Natural killer cell (primary cell): ENCODE measurements at regions not wholly inside any gene's neighbourhood (a gene's known extent, or its start where the extent isn't known, plus 50 kb on each side); places are given as distances from the start of the nearest gene placed in this dataset.

ENCODE experiments used
- ATAC-seq, 3 donors: fragments of 150-1000 bp in 2 of 3; fragments of 200-7000 bp in 1 of 3; cut with Tn5 transposase; 1 replicate in 1 of 3; 2 replicates in 2 of 3; pipeline ENCODE4 v1.10.0; 2021; ENCODE audit warnings: mild to moderate bottlenecking in 2 of 3, moderate library complexity in 2 of 3
- DNase-seq, 2 donors: peaks; one replicate each; pipeline versions ENCODE4 v3.0.0 to v3.0.0-alpha.2; 2013 to 2021; ENCODE audit warnings: mixed read lengths in 1 of 2
- H3K27ac ChIP-seq: one replicate; pipeline ENCODE4 v1.5.1; 2013; ENCODE audit warnings: mild to moderate bottlenecking, low read length
- H3K27me3 ChIP-seq: one replicate; pipeline ENCODE4 v1.6.1; 2013; ENCODE audit warnings: low read length; ENCODE audit not compliant: control insufficient read depth, insufficient read depth
- H3K36me3 ChIP-seq: one replicate; pipeline ENCODE4 v1.6.1; 2013; ENCODE audit warnings: low read length; ENCODE audit not compliant: control insufficient read depth, insufficient read depth
- H3K4me1 ChIP-seq: one replicate; pipeline ENCODE4 v1.6.1; 2013; ENCODE audit warnings: low read length; ENCODE audit not compliant: control insufficient read depth, insufficient read depth
- H3K4me3 ChIP-seq: one replicate; pipeline ENCODE4 v1.5.1; 2013; ENCODE audit warnings: low read length
- H3K9me3 ChIP-seq: one replicate; pipeline ENCODE4 v1.6.1; 2013; ENCODE audit warnings: low read length; ENCODE audit not compliant: control insufficient read depth, insufficient read depth
- H3K27ac Mint-ChIP-seq, 2 donors: one replicate each; pipeline ENCODE4 v1.8.0; 2022; ENCODE audit warnings: mild to moderate bottlenecking in 2 of 2, mixed read lengths in 2 of 2, moderate library complexity in 1 of 2
- H3K27me3 Mint-ChIP-seq, 2 donors: one replicate each; pipeline ENCODE4 v1.8.0; 2022; ENCODE audit warnings: low read depth in 2 of 2, mixed read lengths in 2 of 2
- H3K36me3 Mint-ChIP-seq: one replicate; pipeline ENCODE4 v1.8.0; 2022; ENCODE audit warnings: mixed read lengths
- H3K4me1 Mint-ChIP-seq, 2 donors: one replicate each; pipeline ENCODE4 v1.8.0; 2022; ENCODE audit warnings: mixed read lengths in 2 of 2
- H3K4me3 Mint-ChIP-seq: one replicate; pipeline ENCODE4 v1.8.0; 2022; ENCODE audit warnings: mild to moderate bottlenecking, moderate library complexity, mixed read lengths
- H3K9me3 Mint-ChIP-seq, 2 donors: one replicate each; pipeline ENCODE4 v1.8.0; 2022; ENCODE audit warnings: mixed read lengths in 2 of 2
- WGBS: methylation state at CpG from one replicate; pipeline ENCODE4 v1.1.7; 2013; ENCODE audit warnings: missing lambda C conversion rate; ENCODE audit not compliant: insufficient coverage; 5-methylcytosine and 5-hydroxymethylcytosine counted together
- intact Hi-C: fragments of 100-400 bp; cut with micrococcal nuclease; formaldehyde crosslinking; loops from one replicate; pipeline ENCODE4 v1.14.2; 2022
- TF ChIP-seq, protein P1 (sequence below): fragments of 200-600 bp; IDR thresholded peaks from one replicate; pipeline ENCODE4 v1.8.0; 2022; ENCODE audit warnings: antibody characterized with exemption

DNA sequence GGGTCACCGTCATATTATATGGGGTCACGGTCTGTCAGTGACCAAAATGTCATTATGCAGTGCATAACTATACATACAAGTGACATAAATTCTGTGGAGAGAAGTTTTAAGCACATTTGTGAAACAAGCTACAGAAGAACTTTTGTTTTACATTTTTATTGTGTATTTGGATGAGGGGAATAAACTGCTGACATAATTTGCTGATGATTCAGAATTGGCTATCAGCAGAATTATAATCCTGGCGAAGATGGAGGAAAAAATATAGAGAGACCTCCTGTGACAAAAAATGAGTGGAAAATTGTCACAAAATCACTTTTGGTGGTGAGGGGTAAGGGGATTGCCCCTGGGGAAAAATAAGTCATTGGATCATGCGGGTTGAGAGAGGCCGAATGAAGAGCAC, 116.3 kb upstream of the ANKRD55 start:
- H3K36me3 Mint-ChIP-seq: no peaks in the 10 kb centered on the region
- Histone ChIP-seq H3K36me3 (no peaks in the 10 kb centered on the region), H3K27ac (no peak overlapping the region), H3K27me3 (no peaks in the 10 kb centered on the region), H3K4me3 (no peak overlapping the region), H3K4me1 (no peaks in the 10 kb centered on the region), H3K9me3 (no peaks in the 10 kb centered on the region)
- DNase-seq (no peak), ATAC-seq (no peak)
- H3K4me1 Mint-ChIP-seq: no peaks in the 10 kb centered on the region
- no peaks in the 10 kb centered on the region for H3K9me3 Mint-ChIP-seq
- peaks cover 7 to 12% of the 10 kb centered on the region in 2 donors for H3K27me3 Mint-ChIP-seq
- intact Hi-C loops: no loop called here
- 90% methylated on average over 3 of the region's 5 CpGs for WGBS
- H3K4me3 Mint-ChIP-seq: no peak overlapping the region
- TF ChIP-seq, protein P1, sequence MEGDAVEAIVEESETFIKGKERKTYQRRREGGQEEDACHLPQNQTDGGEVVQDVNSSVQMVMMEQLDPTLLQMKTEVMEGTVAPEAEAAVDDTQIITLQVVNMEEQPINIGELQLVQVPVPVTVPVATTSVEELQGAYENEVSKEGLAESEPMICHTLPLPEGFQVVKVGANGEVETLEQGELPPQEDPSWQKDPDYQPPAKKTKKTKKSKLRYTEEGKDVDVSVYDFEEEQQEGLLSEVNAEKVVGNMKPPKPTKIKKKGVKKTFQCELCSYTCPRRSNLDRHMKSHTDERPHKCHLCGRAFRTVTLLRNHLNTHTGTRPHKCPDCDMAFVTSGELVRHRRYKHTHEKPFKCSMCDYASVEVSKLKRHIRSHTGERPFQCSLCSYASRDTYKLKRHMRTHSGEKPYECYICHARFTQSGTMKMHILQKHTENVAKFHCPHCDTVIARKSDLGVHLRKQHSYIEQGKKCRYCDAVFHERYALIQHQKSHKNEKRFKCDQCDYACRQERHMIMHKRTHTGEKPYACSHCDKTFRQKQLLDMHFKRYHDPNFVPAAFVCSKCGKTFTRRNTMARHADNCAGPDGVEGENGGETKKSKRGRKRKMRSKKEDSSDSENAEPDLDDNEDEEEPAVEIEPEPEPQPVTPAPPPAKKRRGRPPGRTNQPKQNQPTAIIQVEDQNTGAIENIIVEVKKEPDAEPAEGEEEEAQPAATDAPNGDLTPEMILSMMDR: no peak
- no peak overlapping the region for H3K27ac Mint-ChIP-seq

DNA sequence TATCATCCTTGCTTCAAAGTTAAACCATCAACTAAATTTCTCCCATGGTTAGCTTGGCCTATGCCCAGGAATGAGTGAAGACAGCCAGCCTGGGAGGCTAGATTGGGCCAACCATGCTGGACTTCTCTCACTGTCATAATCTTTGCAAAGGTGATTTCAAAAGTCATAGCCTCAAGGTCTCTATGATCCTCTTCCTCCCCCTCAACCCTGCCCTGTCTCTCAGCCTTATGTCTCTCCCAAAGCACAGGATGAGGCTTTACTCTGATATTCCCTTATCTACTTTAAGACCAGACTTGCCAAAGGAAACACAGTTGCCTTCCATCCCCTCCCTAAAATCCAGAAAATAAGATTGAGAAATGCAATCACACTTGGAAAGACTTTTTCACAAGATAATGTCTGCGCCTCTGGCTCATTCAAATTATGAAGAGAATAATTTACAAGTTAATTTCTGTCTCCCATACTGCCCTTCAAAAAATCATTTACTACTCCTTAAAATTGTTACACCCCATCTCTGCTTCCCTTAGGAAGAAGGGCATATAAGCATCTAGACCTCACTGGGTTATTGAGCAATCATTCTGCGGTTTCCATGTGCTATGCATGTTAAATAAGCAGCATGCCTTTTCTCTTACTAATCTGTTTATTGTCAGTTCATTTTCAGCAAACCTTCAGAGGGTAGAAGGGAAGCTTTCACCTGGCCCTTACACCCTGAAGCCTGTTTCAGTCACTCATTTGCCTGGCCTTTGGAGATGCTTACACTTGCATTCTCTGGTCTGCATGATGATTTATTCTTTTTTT, 113.8 kb upstream of the ANKRD55 start:
- Mint-ChIP-seq H3K36me3 (no peaks in the 10 kb centered on the region), H3K4me1 (no peaks in the 10 kb centered on the region), H3K27ac (no peak overlapping the region), H3K9me3 (no peaks in the 10 kb centered on the region), H3K4me3 (no peak overlapping the region), H3K27me3 (peaks cover 7 to 12% of the 10 kb centered on the region in 2 donors)
- no peak for ATAC-seq
- H3K4me3 ChIP-seq: no peak overlapping the region
- DNase-seq: no peak
- WGBS: 71% methylated on average over 1 of the region's 2 CpGs
- H3K27ac ChIP-seq: no peak overlapping the region
- no peaks in the 10 kb centered on the region for H3K36me3 ChIP-seq
- H3K9me3 ChIP-seq: no peaks in the 10 kb centered on the region
- H3K27me3 ChIP-seq: no peaks in the 10 kb centered on the region
- TF ChIP-seq, protein P1: no peak
- H3K4me1 ChIP-seq: no peaks in the 10 kb centered on the region
- intact Hi-C loops: no loop called here

DNA sequence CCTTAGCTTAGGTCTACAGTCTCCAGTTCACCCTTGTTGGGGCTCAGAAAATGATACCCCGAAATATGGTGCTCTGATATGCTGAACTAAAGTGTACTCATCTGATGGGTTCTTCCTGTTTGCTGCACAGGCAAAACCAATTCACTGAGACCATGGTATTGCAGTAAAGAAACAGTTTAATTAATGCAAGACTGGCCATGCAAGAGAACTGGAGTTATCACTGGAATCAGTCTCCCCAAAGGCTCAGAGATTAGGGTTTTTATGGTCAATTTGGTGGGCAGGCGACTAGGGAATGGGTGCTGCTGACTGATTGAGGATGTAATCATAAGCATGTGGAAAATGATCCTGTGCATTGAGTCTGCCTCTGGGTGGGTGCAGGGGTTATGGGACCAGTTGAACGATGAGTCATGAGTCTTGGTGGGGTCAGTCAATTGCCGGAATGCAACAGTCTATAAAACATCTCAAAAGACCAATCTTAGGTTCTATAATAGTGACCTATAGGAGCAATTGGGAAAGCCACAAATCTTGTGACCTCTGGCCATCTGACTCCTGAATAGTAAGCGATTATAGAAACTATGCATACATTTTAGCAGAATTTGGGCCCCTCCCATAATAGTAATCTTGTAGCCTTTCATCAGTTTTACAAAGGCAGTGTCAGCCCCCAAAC, 113.0 kb upstream of the ANKRD55 start:
- H3K36me3 Mint-ChIP-seq: no peaks in the 10 kb centered on the region
- H3K27me3 ChIP-seq: no peaks in the 10 kb centered on the region
- H3K4me3 Mint-ChIP-seq: no peak overlapping the region
- TF ChIP-seq, protein P1: no peak
- no peak overlapping the region for H3K4me3 ChIP-seq
- H3K27ac Mint-ChIP-seq: no peak overlapping the region
- ATAC-seq (no peak), DNase-seq (no peak)
- peaks cover 9 to 12% of the 10 kb centered on the region in 2 donors for H3K27me3 Mint-ChIP-seq
- H3K9me3 Mint-ChIP-seq: no peaks in the 10 kb centered on the region
- H3K4me1 Mint-ChIP-seq: no peaks in the 10 kb centered on the region
- WGBS: 90% methylated on average over 3 of the region's 5 CpGs
- intact Hi-C loops: no loop called here
- H3K27ac ChIP-seq: no peak overlapping the region
- no peaks in the 10 kb centered on the region for H3K36me3 ChIP-seq
- no peaks in the 10 kb centered on the region for H3K4me1 ChIP-seq
- H3K9me3 ChIP-seq: no peaks in the 10 kb centered on the region
